Loucy (cell line): ENCODE measurements at regions not wholly inside any gene's neighbourhood (a gene's known extent, or its start where the extent isn't known, plus 50 kb on each side); places are given as distances from the start of the nearest gene placed in this dataset.

Source experiments
- H2AFZ ChIP-seq: fragments of 200-600 bp; sonication (generic); 2 replicates; pipeline ENCODE4 v1.6.0; 2016; ENCODE audit warnings: antibody characterized with exemption, mild to moderate bottlenecking, low read length, moderate library complexity
- H3F3A ChIP-seq: fragments of 200-600 bp; 2 replicates; pipeline ENCODE4 v1.6.0; 2016; ENCODE audit warnings: antibody characterized with exemption, low read depth, mild to moderate bottlenecking
- H3K27me3 ChIP-seq: fragments of 200-600 bp; sonication (generic); 2 replicates; pipeline ENCODE4 v1.6.1; 2014; ENCODE audit warnings: low read length, mild to moderate bottlenecking; ENCODE audit not compliant: insufficient read depth, poor library complexity, severe bottlenecking
- H3K36me3 ChIP-seq: fragments of 200-600 bp; sonication (generic); 2 replicates; pipeline ENCODE4 v1.6.1; 2016; ENCODE audit warnings: low read length; ENCODE audit not compliant: insufficient read depth
- H3K4me1 ChIP-seq: fragments of 200-600 bp; sonication (generic); 2 replicates; pipeline ENCODE4 v1.5.1; 2014; ENCODE audit warnings: low read length, mild to moderate bottlenecking; ENCODE audit not compliant: insufficient read depth, poor library complexity, severe bottlenecking
- H3K4me2 ChIP-seq: fragments of 200-600 bp; sonication (generic); 2 replicates; pipeline ENCODE4 v1.6.0; 2014; ENCODE audit warnings: antibody characterized with exemption, low read length, low read depth, mild to moderate bottlenecking; ENCODE audit not compliant: poor library complexity, severe bottlenecking
- H3K4me3 ChIP-seq: fragments of 200-600 bp; sonication (generic); 2 replicates; pipeline ENCODE4 v1.5.1; 2014; ENCODE audit warnings: low read length, mild to moderate bottlenecking, mixed read lengths; ENCODE audit not compliant: poor library complexity, severe bottlenecking
- H3K79me2 ChIP-seq: fragments of 200-600 bp; sonication (generic); 2 replicates; pipeline ENCODE4 v1.6.1; 2014; ENCODE audit warnings: low read length; ENCODE audit not compliant: insufficient read depth
- H3K9ac ChIP-seq: fragments of 200-600 bp; sonication (generic); 2 replicates; pipeline ENCODE4 v1.6.0; 2014; ENCODE audit warnings: mild to moderate bottlenecking, low read depth, low read length, moderate library complexity; ENCODE audit not compliant: poor library complexity, severe bottlenecking
- H3K9me2 ChIP-seq: fragments of 200-600 bp; sonication (generic); replicated peaks from 2 replicates; pipeline ENCODE4 v1.6.1; 2016; ENCODE audit warnings: low read depth, low read length, mixed read lengths
- H3K9me3 ChIP-seq: fragments of 200-600 bp; sonication (generic); 2 replicates; pipeline ENCODE4 v1.6.1; 2014; ENCODE audit warnings: mild to moderate bottlenecking, antibody characterized with exemption, low read length, low read depth; ENCODE audit not compliant: insufficient read depth
- H4K20me1 ChIP-seq: fragments of 200-600 bp; sonication (generic); 2 replicates; pipeline ENCODE4 v1.6.0; 2014; ENCODE audit warnings: antibody characterized with exemption, low read length, mild to moderate bottlenecking; ENCODE audit not compliant: insufficient read depth, poor library complexity, severe bottlenecking
- EZH2phosphoT487 ChIP-seq: fragments of 200-600 bp; IDR thresholded peaks from 2 replicates; pipeline ENCODE4 v1.6.1; 2018; ENCODE audit warnings: antibody characterized with exemption, mild to moderate bottlenecking, moderate library complexity, borderline replicate concordance
- TF ChIP-seq, protein P1 (sequence below): fragments of 200-600 bp; sonication (generic); conservative IDR thresholded peaks from 2 replicates; pipeline ENCODE4 v1.5.1; 2014; ENCODE audit warnings: mild to moderate bottlenecking, antibody characterized with exemption, low read length

DNA sequence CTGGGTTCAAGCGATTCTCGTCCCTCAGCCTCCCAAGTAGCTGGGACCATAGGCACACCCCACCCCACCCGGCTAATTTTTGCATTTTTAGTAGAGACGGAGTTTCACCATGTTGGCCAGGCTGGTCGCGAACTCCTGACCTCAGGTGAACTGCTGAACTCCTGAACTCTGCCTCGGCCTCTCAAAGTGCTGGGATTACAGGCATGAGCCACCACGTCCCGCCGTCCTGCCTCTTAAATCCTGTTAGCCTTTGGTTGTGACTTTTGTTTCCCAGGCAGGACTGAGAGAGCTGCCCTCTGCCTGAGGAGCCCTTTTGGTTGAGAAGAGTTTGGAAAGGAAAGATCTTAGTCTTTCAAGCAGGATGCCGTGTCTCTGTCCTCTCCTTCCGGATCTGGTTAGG is 59.3 kb upstream of the C1orf174 start:
- no peaks in the 10 kb centered on the region for H3K79me2 ChIP-seq
- no peaks in the 10 kb centered on the region for H3K4me1 ChIP-seq
- no peaks in the 10 kb centered on the region for H3K9me2 ChIP-seq
- H3K9me3 ChIP-seq = peaks cover 3% of the 10 kb centered on the region; the same call in 1 of the 2 replicates
- H3K9ac ChIP-seq = no peak overlapping the region
- no peak overlapping the region for H2AFZ ChIP-seq
- no peaks in the 10 kb centered on the region for H3K36me3 ChIP-seq
- no peaks in the 10 kb centered on the region for H3K27me3 ChIP-seq
- H3F3A ChIP-seq = no peaks in the 10 kb centered on the region
- H4K20me1 ChIP-seq = no peaks in the 10 kb centered on the region
- TF ChIP-seq EZH2phosphoT487 = no peak
- TF ChIP-seq, protein P1, sequence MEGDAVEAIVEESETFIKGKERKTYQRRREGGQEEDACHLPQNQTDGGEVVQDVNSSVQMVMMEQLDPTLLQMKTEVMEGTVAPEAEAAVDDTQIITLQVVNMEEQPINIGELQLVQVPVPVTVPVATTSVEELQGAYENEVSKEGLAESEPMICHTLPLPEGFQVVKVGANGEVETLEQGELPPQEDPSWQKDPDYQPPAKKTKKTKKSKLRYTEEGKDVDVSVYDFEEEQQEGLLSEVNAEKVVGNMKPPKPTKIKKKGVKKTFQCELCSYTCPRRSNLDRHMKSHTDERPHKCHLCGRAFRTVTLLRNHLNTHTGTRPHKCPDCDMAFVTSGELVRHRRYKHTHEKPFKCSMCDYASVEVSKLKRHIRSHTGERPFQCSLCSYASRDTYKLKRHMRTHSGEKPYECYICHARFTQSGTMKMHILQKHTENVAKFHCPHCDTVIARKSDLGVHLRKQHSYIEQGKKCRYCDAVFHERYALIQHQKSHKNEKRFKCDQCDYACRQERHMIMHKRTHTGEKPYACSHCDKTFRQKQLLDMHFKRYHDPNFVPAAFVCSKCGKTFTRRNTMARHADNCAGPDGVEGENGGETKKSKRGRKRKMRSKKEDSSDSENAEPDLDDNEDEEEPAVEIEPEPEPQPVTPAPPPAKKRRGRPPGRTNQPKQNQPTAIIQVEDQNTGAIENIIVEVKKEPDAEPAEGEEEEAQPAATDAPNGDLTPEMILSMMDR = no peak
- no peak overlapping the region for H3K4me2 ChIP-seq
- no peak overlapping the region for H3K4me3 ChIP-seq

DNA sequence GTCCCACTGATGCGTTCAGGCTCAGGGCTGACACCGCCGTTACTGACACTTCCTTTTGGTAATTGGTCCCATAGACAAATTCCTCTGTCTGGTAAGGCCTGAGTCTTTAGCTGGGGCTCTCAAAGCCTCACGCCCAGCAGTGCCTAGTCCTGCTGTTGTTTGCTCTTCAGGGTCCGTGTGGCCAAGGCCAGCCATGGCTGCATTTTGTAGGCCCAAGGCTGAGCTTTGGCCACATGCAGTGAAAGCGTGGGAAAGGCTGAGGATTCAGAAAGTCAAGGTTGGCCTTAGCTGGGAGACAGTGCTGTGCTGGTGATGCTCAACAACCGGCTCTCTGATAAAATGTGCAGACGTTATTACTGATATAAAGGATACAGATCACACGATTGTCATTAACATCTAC is 63.5 kb upstream of the C1orf174 start:
- Histone ChIP-seq H3K4me3 (no peak overlapping the region), H3K27me3 (no peaks in the 10 kb centered on the region), H2AFZ (no peak overlapping the region), H4K20me1 (no peaks in the 10 kb centered on the region), H3F3A (no peaks in the 10 kb centered on the region), H3K36me3 (no peaks in the 10 kb centered on the region), H3K4me1 (no peaks in the 10 kb centered on the region), H3K9me2 (no peaks in the 10 kb centered on the region), H3K9ac (no peak overlapping the region), H3K79me2 (no peaks in the 10 kb centered on the region), H3K9me3 (peaks cover 9% of the 10 kb centered on the region; the same call in 1 of the 2 replicates), H3K4me2 (no peak overlapping the region)
- no peak for TF ChIP-seq EZH2phosphoT487
- TF ChIP-seq, protein P1 = no peak

DNA sequence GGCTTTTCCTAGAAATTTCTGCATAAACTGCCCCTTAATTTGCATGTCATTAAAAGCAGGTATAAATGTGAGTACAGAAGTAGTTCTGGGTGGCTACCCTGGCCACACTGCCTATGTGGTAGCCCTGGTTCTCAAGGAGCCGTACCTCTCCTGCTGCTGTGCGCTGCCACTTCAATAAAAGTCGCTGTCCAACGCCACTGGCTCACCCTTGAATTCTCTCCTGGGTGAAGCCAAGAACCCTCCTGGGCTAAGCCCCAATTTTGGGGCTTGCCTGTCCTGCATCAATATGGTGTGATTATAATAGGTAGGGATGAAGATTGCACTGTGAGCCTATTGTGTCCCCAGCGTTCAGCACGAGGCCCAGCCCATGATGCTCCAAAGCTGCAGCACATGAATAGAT is 65.6 kb upstream of the C1orf174 start:
- H3K9ac ChIP-seq = no peak overlapping the region
- TF ChIP-seq EZH2phosphoT487 = no peak
- TF ChIP-seq, protein P1 = no peak
- H3K9me3 ChIP-seq = peaks cover 9% of the 10 kb centered on the region; the same call in 1 of the 2 replicates
- no peaks in the 10 kb centered on the region for H3K4me1 ChIP-seq
- H3K79me2 ChIP-seq = no peaks in the 10 kb centered on the region
- no peaks in the 10 kb centered on the region for H3F3A ChIP-seq
- H3K27me3 ChIP-seq = no peaks in the 10 kb centered on the region
- no peaks in the 10 kb centered on the region for H4K20me1 ChIP-seq
- H3K4me2 ChIP-seq = no peak overlapping the region
- no peaks in the 10 kb centered on the region for H3K36me3 ChIP-seq
- no peak overlapping the region for H2AFZ ChIP-seq
- H3K4me3 ChIP-seq = no peak overlapping the region
- no peaks in the 10 kb centered on the region for H3K9me2 ChIP-seq
